LNCAP (cell line): ENCODE measurements at regions not wholly inside any gene's neighbourhood (a gene's known extent, or its start where the extent isn't known, plus 50 kb on each side); places are given as distances from the start of the nearest gene placed in this dataset.

Source experiments
- CTCF ChIP-seq: fragments of 450-650 bp; IDR thresholded peaks from 2 replicates; pipeline ENCODE4 v1.5.1; 2017; ENCODE audit warnings: mild to moderate bottlenecking

- no peak for TF ChIP-seq CTCF
Observed at GRCh38 chr9:13597427-13597826, 317.9 kb upstream of the MPDZ start.

- no peak for TF ChIP-seq CTCF
Observed at GRCh38 chr9:13597004-13597403, 317.5 kb upstream of the MPDZ start.

GRCh38 chr9:13596383-13596970 lies 317.0 kb upstream of the MPDZ start:
- TF ChIP-seq CTCF = no peak

- TF ChIP-seq CTCF = no peak
Observed at GRCh38 chr9:13590996-13591395, 311.5 kb upstream of the MPDZ start.

GRCh38 chr9:13589034-13589737 lies 309.7 kb upstream of the MPDZ start:
- no peak for TF ChIP-seq CTCF

- no peak for TF ChIP-seq CTCF
Observed at GRCh38 chr9:13588151-13589033, 308.9 kb upstream of the MPDZ start.

GRCh38 chr9:13587571-13587970 lies 308.1 kb upstream of the MPDZ start:
- no peak for TF ChIP-seq CTCF
